ENCODE measurements at regions not wholly inside any gene's neighbourhood (a gene's known extent, or its start where the extent isn't known, plus 50 kb on each side); places are given as distances from the start of the nearest gene placed in this dataset.

GRCh38 chrX:10983526-10983925 lies 127.6 kb upstream of the HCCS start:
- TF ChIP-seq EZH2 (IDR thresholded peaks at IDR 0.05; ENCODE audit: low read depth, low read length, severe bottlenecking) (no peak), SIN3A (conservative IDR thresholded peaks at IDR 0.05 in 1 of 2, IDR thresholded peaks at IDR 0.05 in 1 of 2; ENCODE audit: low read depth in 1 of 2, low read length in 2 of 2) (no peak), CTCF (IDR thresholded peaks at IDR 0.05; ENCODE audit: control extremely low read depth in 1 of 3, insufficient read depth in 1 of 3, low read depth in 1 of 3, low read length in 3 of 3) (no peak), KDM1A (IDR thresholded peaks at IDR 0.05; ENCODE audit: borderline replicate concordance, low read length) (no peak), RFX5 (IDR thresholded peaks at IDR 0.05; ENCODE audit: borderline replicate concordance, low read depth, low read length) (no peak), ASH2L (IDR thresholded peaks at IDR 0.05; ENCODE audit: low read length) (no peak), MAX (IDR thresholded peaks at IDR 0.05) (no peak), JUN (IDR thresholded peaks at IDR 0.05; ENCODE audit: low read depth, low read length) (no peak)
